CD4-positive, alpha-beta memory T cell (primary cell): ENCODE measurements at regions not wholly inside any gene's neighbourhood (a gene's known extent, or its start where the extent isn't known, plus 50 kb on each side); places are given as distances from the start of the nearest gene placed in this dataset.

ENCODE experiments used
- CTCF ChIA-PET: fragments of 350-600 bp; sonication (Branson Sonifier 250); formaldehyde crosslinking; loops from one replicate; lab custom pipeline; 2021; ENCODE audit warnings: inconsistent platforms; ENCODE audit not compliant: partially characterized antibody; lab: Charles Lee
- POLR2A ChIA-PET: fragments of 350-600 bp; sonication (Branson Sonifier 250); formaldehyde crosslinking; loops from one replicate; lab custom pipeline; 2021; ENCODE audit not compliant: partially characterized antibody; lab: Charles Lee
- DNase-seq, 5 donors: peaks; one replicate each; pipeline versions ENCODE4 v3.0.0 to v3.0.0-alpha.2; 2020 to 2022; ENCODE audit warnings: mixed read lengths in 1 of 5
- H3K27ac ChIP-seq: one replicate; pipeline ENCODE4 v1.7.0; 2013; ENCODE audit warnings: low read depth, low read length
- H3K27me3 ChIP-seq: 2 replicates; pipeline ENCODE4 v1.7.0; 2013; ENCODE audit warnings: mild to moderate bottlenecking, low read length, moderate library complexity; ENCODE audit not compliant: insufficient read depth
- H3K36me3 ChIP-seq: 2 replicates; pipeline ENCODE4 v1.7.0; 2013; ENCODE audit warnings: mild to moderate bottlenecking, low read length, moderate library complexity; ENCODE audit not compliant: insufficient read depth
- H3K4me1 ChIP-seq: 2 replicates; pipeline ENCODE4 v1.7.0; 2013; ENCODE audit warnings: mild to moderate bottlenecking, low read length, moderate library complexity; ENCODE audit not compliant: insufficient read depth
- H3K4me3 ChIP-seq, 2 donors: one replicate each; pipeline ENCODE4 v1.7.0; 2013; ENCODE audit warnings: low read length in 2 of 2, mild to moderate bottlenecking in 1 of 2
- H3K9me3 ChIP-seq, 2 donors: one replicate each; pipeline ENCODE4 v1.7.0; 2013; ENCODE audit warnings: low read length in 2 of 2, control low read depth in 1 of 2; ENCODE audit not compliant: control insufficient read depth in 1 of 2
- H3K27ac Mint-ChIP-seq, 7 donors: one replicate each; pipeline ENCODE4 v1.8.0; 2020 to 2021; ENCODE audit warnings: mixed read lengths in 7 of 7, mild to moderate bottlenecking in 6 of 7, inconsistent platforms in 3 of 7, moderate library complexity in 3 of 7
- H3K27me3 Mint-ChIP-seq, 2 donors: one replicate each; pipeline ENCODE4 v1.8.0; 2020 to 2021; ENCODE audit warnings: mixed read lengths in 2 of 2
- H3K36me3 Mint-ChIP-seq, 2 donors: one replicate each; pipeline ENCODE4 v1.8.0; 2020 to 2021; ENCODE audit warnings: mixed read lengths in 2 of 2, inconsistent platforms in 1 of 2, mild to moderate bottlenecking in 1 of 2
- H3K4me1 Mint-ChIP-seq, 4 donors: one replicate each; pipeline ENCODE4 v1.8.0; 2020 to 2021; ENCODE audit warnings: mixed read lengths in 4 of 4, mild to moderate bottlenecking in 1 of 4
- H3K4me3 Mint-ChIP-seq, 8 donors: one replicate each; pipeline ENCODE4 v1.8.0; 2020 to 2021; ENCODE audit warnings: mixed read lengths in 8 of 8, mild to moderate bottlenecking in 7 of 8, moderate library complexity in 6 of 8, inconsistent platforms in 3 of 8
- H3K9me3 Mint-ChIP-seq, 8 donors: one replicate each; pipeline ENCODE4 v1.8.0; 2020 to 2021; ENCODE audit warnings: mixed read lengths in 8 of 8, mild to moderate bottlenecking in 5 of 8, inconsistent platforms in 3 of 8, moderate library complexity in 1 of 8
- intact Hi-C: fragments of 100-400 bp; cut with micrococcal nuclease; formaldehyde crosslinking; loops from one replicate; pipeline ENCODE4 v1.15.1; 2023

DNA sequence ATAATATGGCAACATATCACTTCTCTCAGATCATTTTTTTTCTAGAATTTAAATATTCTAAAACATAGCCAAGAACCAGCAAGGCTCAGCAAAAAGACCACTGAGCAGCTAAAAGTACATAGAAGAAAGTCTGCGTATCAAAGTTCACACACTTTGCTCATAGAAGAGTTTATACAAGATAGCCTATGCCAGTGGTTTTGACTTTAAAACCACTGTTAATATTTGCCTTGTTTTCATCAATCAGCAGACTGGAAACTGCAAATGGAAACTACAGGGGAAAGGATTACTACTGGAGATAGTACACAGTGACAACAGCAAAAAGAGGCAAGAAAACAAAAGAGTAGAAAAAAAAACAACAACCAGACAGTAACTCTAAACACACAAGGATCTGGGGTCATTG, 483.3 kb downstream of the ZSWIM6 start:
- H3K4me1 Mint-ChIP-seq: no peaks in the 10 kb centered on the region
- H3K27ac Mint-ChIP-seq: no peak overlapping the region
- H3K9me3 Mint-ChIP-seq: peaks cover 0 to 4% (median 1%) of the 10 kb centered on the region in 8 donors
- Histone ChIP-seq H3K27ac (no peak overlapping the region), H3K27me3 (no peaks in the 10 kb centered on the region), H3K9me3 (no peaks in the 10 kb centered on the region), H3K4me3 (no peak overlapping the region), H3K36me3 (no peaks in the 10 kb centered on the region), H3K4me1 (no peaks in the 10 kb centered on the region)
- H3K36me3 Mint-ChIP-seq: no peaks in the 10 kb centered on the region
- peaks cover 0 to 1% of the 10 kb centered on the region in 2 donors for H3K27me3 Mint-ChIP-seq
- CTCF ChIA-PET: no interaction called here
- no peak for DNase-seq
- intact Hi-C loops: no loop called here
- POLR2A ChIA-PET: no interaction called here
- no peak overlapping the region for H3K4me3 Mint-ChIP-seq

DNA sequence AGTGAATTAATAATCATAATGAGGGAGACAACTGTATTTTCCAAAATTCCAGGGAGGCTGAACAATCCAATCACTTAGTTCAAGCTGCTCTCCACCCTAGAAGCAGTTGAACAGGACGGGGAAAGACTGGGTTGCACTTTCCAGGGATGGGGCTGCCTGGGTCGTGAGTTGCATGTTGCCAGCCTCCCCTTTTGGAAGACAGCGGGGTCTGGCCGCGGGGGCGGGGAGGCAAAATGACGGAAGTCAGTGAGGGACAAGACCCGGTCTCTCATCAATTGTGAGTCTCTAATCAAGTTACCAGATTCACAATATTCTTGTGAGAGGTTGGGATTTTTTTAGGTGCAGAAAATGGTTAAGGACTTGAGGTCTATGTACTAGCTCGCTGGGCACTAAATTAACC, 484.1 kb downstream of the ZSWIM6 start:
- H3K27me3 Mint-ChIP-seq: no peaks in the 10 kb centered on the region
- Histone ChIP-seq H3K27me3 (no peaks in the 10 kb centered on the region), H3K36me3 (no peaks in the 10 kb centered on the region), H3K9me3 (no peaks in the 10 kb centered on the region), H3K27ac (no peak overlapping the region), H3K4me3 (no peak overlapping the region), H3K4me1 (no peaks in the 10 kb centered on the region)
- H3K27ac Mint-ChIP-seq: no peak overlapping the region
- intact Hi-C loops: no loop called here
- peaks cover 0 to 4% (median 1%) of the 10 kb centered on the region in 8 donors for H3K9me3 Mint-ChIP-seq
- no peaks in the 10 kb centered on the region for H3K36me3 Mint-ChIP-seq
- ChIA-PET POLR2A (no interaction called here), CTCF (no interaction called here)
- no peaks in the 10 kb centered on the region for H3K4me1 Mint-ChIP-seq
- H3K4me3 Mint-ChIP-seq: no peak overlapping the region
- DNase-seq: no peak

DNA sequence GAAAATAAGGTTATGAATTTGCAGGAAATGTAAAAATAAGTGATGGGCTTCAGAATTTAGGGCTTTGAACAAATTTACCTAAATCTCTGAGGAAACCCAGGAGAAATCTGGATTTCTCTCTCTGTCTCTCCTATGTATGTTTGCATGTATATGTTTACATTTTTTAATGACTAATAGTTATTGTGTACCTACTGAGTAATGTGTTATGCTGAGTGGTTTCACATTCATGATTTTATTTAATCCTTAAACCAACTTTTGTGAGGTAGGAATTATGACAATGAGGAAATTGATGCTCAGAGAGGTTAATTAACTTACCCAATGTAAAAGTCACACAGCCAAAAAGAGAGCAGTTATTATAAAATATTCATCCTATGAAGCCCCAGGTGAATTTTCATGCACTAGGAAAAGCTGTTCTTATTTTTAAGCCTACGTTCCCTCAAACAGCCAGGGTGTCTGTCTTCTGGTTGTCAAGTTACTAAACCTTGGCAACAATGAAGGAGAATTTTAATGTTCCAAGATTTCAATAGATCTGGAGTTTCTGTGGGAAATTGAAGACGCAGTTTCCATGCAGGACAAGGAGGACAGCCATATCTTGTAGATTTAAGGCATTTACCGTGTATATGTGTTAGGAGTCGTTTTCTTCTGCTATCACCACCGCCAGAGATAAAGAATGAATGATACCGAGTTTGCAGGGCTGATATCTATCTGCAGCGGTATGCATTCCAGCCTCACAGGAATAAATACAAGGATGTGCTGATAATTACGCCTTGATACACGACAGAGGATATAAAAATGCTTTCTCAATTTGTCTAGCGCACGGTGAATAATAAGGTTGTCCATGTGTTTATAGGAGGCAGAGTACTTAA, 484.8 kb downstream of the ZSWIM6 start:
- CTCF ChIA-PET: no interaction called here
- Mint-ChIP-seq H3K27ac (no peak overlapping the region), H3K4me1 (peaks cover 0 to under 1% (median 0%) of the 10 kb centered on the region in 4 donors)

DNA sequence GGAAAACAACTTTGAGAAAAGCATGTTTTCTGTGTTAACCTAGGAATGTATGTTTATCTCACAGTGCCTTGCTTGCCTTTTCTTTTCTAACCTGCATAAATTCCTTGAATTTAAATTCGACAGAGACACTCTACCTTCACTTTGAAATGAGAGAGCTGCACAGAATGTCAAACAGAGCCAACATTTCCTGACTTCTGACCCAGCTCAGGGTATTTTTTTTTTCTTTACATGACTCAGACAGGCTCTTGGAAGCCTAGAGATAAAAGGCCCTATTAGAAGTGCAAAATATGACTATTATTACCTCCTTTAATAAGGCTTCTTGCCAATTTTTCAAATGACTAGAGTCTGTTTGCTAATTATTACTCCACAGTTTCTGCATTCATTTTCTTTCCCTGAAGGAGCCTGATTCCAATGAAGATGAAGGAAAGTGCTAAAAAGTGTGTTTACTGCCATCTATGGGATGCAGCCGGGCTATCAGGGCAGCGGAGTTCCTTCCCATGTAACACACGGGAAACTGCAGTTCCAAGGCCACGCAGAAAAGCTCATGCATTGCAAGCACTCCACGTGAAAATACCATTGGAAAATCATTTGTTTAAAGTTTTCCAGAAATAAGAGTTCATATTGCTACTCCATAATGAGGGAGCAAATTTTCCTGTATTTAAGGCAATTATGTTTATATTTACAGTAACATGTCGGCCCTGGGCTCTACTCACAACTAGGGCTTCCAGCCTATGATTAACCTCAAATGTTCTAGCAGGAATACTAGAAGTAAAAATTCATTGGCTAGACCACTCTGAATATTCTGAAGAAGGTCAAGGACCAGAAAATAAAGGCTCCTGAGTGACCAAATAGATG, 485.6 kb downstream of the ZSWIM6 start:
- Histone ChIP-seq H3K27me3 (no peaks in the 10 kb centered on the region), H3K27ac (no peak overlapping the region), H3K4me3 (no peak overlapping the region), H3K4me1 (no peaks in the 10 kb centered on the region), H3K9me3 (no peaks in the 10 kb centered on the region), H3K36me3 (no peaks in the 10 kb centered on the region)
- CTCF ChIA-PET: no interaction called here
- Mint-ChIP-seq H3K9me3 (peaks cover 0 to 4% (median 1%) of the 10 kb centered on the region in 8 donors), H3K4me1 (peaks cover 0 to 1% (median 0%) of the 10 kb centered on the region in 4 donors), H3K27me3 (peaks cover 0 to 2% of the 10 kb centered on the region in 2 donors), H3K27ac (no peak overlapping the region), H3K36me3 (no peaks in the 10 kb centered on the region), H3K4me3 (no peak overlapping the region)
- POLR2A ChIA-PET: no interaction called here
- intact Hi-C loops: no loop called here
- DNase-seq: no peak

More for the DNA sequence above, 484.8 kb downstream of the ZSWIM6 start:
- no peaks in the 10 kb centered on the region for H3K36me3 Mint-ChIP-seq
- intact Hi-C loops: no loop called here
- Histone ChIP-seq H3K4me3 (no peak overlapping the region), H3K4me1 (no peaks in the 10 kb centered on the region), H3K36me3 (no peaks in the 10 kb centered on the region), H3K27me3 (no peaks in the 10 kb centered on the region), H3K9me3 (no peaks in the 10 kb centered on the region), H3K27ac (no peak overlapping the region)
- POLR2A ChIA-PET: no interaction called here
- H3K9me3 Mint-ChIP-seq: peaks cover 0 to 4% (median 1%) of the 10 kb centered on the region in 8 donors
- no peak overlapping the region for H3K4me3 Mint-ChIP-seq
- no peak for DNase-seq
- H3K27me3 Mint-ChIP-seq: peaks cover 0 to 1% of the 10 kb centered on the region in 2 donors

DNA sequence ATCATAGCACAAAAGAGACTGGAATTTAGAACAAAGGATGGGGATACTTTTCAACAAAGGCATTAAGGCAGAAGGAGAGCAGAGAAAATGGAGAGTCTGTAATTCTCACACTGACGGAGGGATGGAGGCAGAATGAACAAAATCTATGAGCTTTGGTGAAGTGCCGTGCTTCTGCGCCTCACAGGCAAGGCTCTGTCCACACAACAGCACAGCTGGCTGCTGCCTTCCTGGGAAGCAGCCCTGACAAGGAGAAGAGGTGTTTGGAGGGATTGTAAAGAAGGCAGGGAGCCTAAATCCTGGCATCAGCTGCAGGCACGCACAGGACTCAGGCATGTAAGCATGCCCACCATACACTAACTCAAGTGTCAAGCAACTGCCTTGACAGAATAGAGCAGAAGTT, 485.2 kb upstream of the KIF2A start:
- Mint-ChIP-seq H3K4me3 (no peak overlapping the region), H3K36me3 (no peaks in the 10 kb centered on the region), H3K9me3 (peaks cover 0 to 4% (median 1%) of the 10 kb centered on the region in 8 donors), H3K27ac (no peak overlapping the region), H3K4me1 (peaks cover 0 to 1% (median 0%) of the 10 kb centered on the region in 4 donors), H3K27me3 (peaks cover 0 to 2% of the 10 kb centered on the region in 2 donors)
- Histone ChIP-seq H3K27ac (no peak overlapping the region), H3K9me3 (no peaks in the 10 kb centered on the region), H3K4me1 (no peaks in the 10 kb centered on the region), H3K36me3 (no peaks in the 10 kb centered on the region), H3K27me3 (no peaks in the 10 kb centered on the region), H3K4me3 (no peak overlapping the region)
- DNase-seq: no peak
- intact Hi-C loops: no loop called here
- ChIA-PET POLR2A (no interaction called here), CTCF (no interaction called here)

DNA sequence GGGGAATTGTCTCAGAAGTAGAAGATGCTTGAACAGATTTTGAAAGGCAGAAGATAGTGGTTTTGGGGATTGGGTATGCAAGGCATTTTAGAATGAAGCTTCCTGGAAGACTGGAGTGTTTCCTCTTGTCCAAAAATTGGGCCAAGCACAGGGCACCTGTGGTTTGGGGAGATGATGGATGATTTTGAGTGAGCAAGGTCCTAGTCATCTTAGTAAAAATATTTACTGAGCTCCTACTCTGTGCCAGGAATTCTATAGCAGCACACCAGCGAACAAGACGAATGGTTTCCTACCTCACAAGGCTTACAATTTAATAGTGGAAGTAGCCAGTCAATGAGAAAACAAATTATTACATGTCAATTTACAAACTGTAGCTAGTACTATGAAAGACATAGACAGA, 484.4 kb upstream of the KIF2A start:
- H3K9me3 ChIP-seq: no peaks in the 10 kb centered on the region
- DNase-seq: no peak
- H3K4me1 Mint-ChIP-seq: peaks cover 0 to 1% (median 0%) of the 10 kb centered on the region in 4 donors
- no peaks in the 10 kb centered on the region for H3K27me3 ChIP-seq
- H3K27me3 Mint-ChIP-seq: peaks cover 0 to 2% of the 10 kb centered on the region in 2 donors
- H3K9me3 Mint-ChIP-seq: peaks cover 0 to 4% (median 1%) of the 10 kb centered on the region in 8 donors
- no peaks in the 10 kb centered on the region for H3K36me3 ChIP-seq
- intact Hi-C loops: no loop called here
- H3K27ac ChIP-seq: no peak overlapping the region
- no peak overlapping the region for H3K27ac Mint-ChIP-seq
- no peak overlapping the region for H3K4me3 Mint-ChIP-seq
- no peaks in the 10 kb centered on the region for H3K36me3 Mint-ChIP-seq
- POLR2A ChIA-PET: no interaction called here
- H3K4me1 ChIP-seq: no peaks in the 10 kb centered on the region
- H3K4me3 ChIP-seq: no peak overlapping the region
- CTCF ChIA-PET: interaction anchor here (1.2 kb wide), 1 partner anchor 10 kb away, joined by 3 read pairs; no protein-coding TSS in a partner anchor

DNA sequence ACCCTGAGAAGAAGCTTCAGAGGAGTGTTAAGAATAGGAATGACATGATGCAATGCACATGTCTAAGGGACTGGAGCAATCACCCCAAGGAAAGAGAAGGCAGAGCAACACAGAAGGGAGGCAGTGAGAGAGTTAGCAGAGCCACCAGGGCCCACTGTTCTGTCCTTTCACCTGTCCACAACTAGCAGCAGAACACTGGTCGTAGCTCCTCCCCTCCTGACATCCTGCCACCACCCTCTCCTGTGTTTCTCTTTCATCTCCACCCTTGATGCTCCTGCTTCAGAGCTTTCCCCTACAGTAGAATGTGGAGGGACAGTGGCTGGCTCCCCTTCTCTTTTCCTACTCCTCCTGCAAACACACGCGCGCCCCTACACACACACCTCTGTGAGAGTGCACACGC, 483.4 kb upstream of the KIF2A start:
- Mint-ChIP-seq H3K9me3 (peaks cover 0 to 4% (median 1%) of the 10 kb centered on the region in 8 donors), H3K36me3 (no peaks in the 10 kb centered on the region), H3K4me1 (peaks cover 0 to 1% (median 0%) of the 10 kb centered on the region in 4 donors), H3K27ac (no peak overlapping the region), H3K4me3 (no peak overlapping the region), H3K27me3 (peaks cover 0 to 2% of the 10 kb centered on the region in 2 donors)
- ChIA-PET CTCF (interaction anchor here (1.2 kb wide), 1 partner anchor 11 kb away, joined by 3 read pairs; no protein-coding TSS in a partner anchor), POLR2A (no interaction called here)
- DNase-seq: no peak
- Histone ChIP-seq H3K9me3 (no peaks in the 10 kb centered on the region), H3K36me3 (no peaks in the 10 kb centered on the region), H3K4me3 (no peak overlapping the region), H3K4me1 (no peaks in the 10 kb centered on the region), H3K27ac (no peak overlapping the region), H3K27me3 (no peaks in the 10 kb centered on the region)
- intact Hi-C loops: no loop called here
